OCI-LY1 (cell line): ENCODE measurements at regions not wholly inside any gene's neighbourhood (a gene's known extent, or its start where the extent isn't known, plus 50 kb on each side); places are given as distances from the start of the nearest gene placed in this dataset.

Experiments
- H2AFZ ChIP-seq: fragments of 200-600 bp; sonication (generic), shearing (Covaris generic); 2 replicates; pipeline ENCODE4 v1.6.0; 2014; ENCODE audit warnings: antibody characterized with exemption, mild to moderate bottlenecking, low read length
- H3F3A ChIP-seq: fragments of 200-600 bp; sonication (generic), shearing (Covaris generic); 2 replicates; pipeline ENCODE4 v1.6.0; 2014; ENCODE audit warnings: mild to moderate bottlenecking, antibody characterized with exemption, low read length, moderate library complexity; ENCODE audit not compliant: insufficient read depth
- H3K27ac ChIP-seq: fragments of 200-600 bp; sonication (generic); 2 replicates; pipeline ENCODE4 v1.5.1; 2014; ENCODE audit warnings: low read length, mixed run types, mild to moderate bottlenecking, low read depth; ENCODE audit not compliant: poor library complexity, severe bottlenecking
- H3K27me3 ChIP-seq: fragments of 200-600 bp; sonication (generic); 2 replicates; pipeline ENCODE4 v1.6.0; 2014; ENCODE audit warnings: antibody characterized with exemption, mild to moderate bottlenecking, low read length, moderate library complexity; ENCODE audit not compliant: insufficient read depth
- H3K36me3 ChIP-seq: fragments of 200-600 bp; sonication (generic); 2 replicates; pipeline ENCODE4 v1.6.1; 2014; ENCODE audit warnings: mild to moderate bottlenecking, antibody characterized with exemption, low read length, moderate library complexity, mixed read lengths; ENCODE audit not compliant: insufficient read depth
- H3K4me1 ChIP-seq: fragments of 200-600 bp; sonication (generic); 2 replicates; pipeline ENCODE4 v1.5.1; 2014; ENCODE audit warnings: mild to moderate bottlenecking, low read length, moderate library complexity; ENCODE audit not compliant: insufficient read depth, severe bottlenecking
- H3K4me2 ChIP-seq: fragments of 200-600 bp; sonication (generic), shearing (Covaris generic); 2 replicates; pipeline ENCODE4 v1.6.1; 2014; ENCODE audit warnings: low read length
- H3K4me3 ChIP-seq: fragments of 200-600 bp; sonication (generic); 2 replicates; pipeline ENCODE4 v1.5.1; 2014; ENCODE audit warnings: low read length, low read depth, mild to moderate bottlenecking, mixed read lengths; ENCODE audit not compliant: poor library complexity, severe bottlenecking
- H3K79me2 ChIP-seq: fragments of 200-600 bp; shearing (Covaris generic); 2 replicates; pipeline ENCODE4 v1.6.1; 2016; ENCODE audit warnings: mixed run types, low read length, mixed read lengths; ENCODE audit not compliant: insufficient read depth
- H3K9ac ChIP-seq: fragments of 200-600 bp; sonication (generic), shearing (Covaris generic); 2 replicates; pipeline ENCODE4 v1.6.1; 2014; ENCODE audit warnings: mild to moderate bottlenecking, low read length, mixed read lengths
- H3K9me2 ChIP-seq: fragments of 200-600 bp; sonication (generic), shearing (Covaris generic); 2 replicates; pipeline ENCODE4 v1.6.1; 2014; ENCODE audit warnings: low read depth, mild to moderate bottlenecking, low read length, mixed read lengths
- H3K9me3 ChIP-seq: fragments of 200-600 bp; shearing (Covaris generic); 2 replicates; pipeline ENCODE4 v1.6.1; 2014; ENCODE audit warnings: low read length, mixed read lengths
- H4K20me1 ChIP-seq: fragments of 200-600 bp; sonication (generic), shearing (Covaris generic); 2 replicates; pipeline ENCODE4 v1.6.0; 2016; ENCODE audit warnings: mild to moderate bottlenecking, low read length; ENCODE audit not compliant: insufficient read depth
- CTCF ChIP-seq: fragments of 200-600 bp; sonication (generic), shearing (Covaris generic); IDR thresholded peaks from 2 replicates; pipeline ENCODE4 v1.5.1; 2017; ENCODE audit warnings: mild to moderate bottlenecking, antibody characterized with exemption, low read length, moderate library complexity, mixed read lengths
- EZH2 ChIP-seq: fragments of 200-600 bp; sonication (generic), shearing (Covaris generic); IDR thresholded peaks from 2 replicates; pipeline ENCODE4 v1.8.0; 2017; ENCODE audit warnings: borderline replicate concordance, mixed run types, mild to moderate bottlenecking, antibody characterized with exemption, low read length, moderate library complexity, mixed read lengths

- H3K4me1 ChIP-seq, result no peaks in the 10 kb centered on the region
- H3K9ac ChIP-seq, result no peak overlapping the region
- TF ChIP-seq EZH2, result no peak
- TF ChIP-seq CTCF, result no peak
- no peaks in the 10 kb centered on the region for H3F3A ChIP-seq
- no peaks in the 10 kb centered on the region for H3K9me3 ChIP-seq
- no peaks in the 10 kb centered on the region for H3K36me3 ChIP-seq
- no peaks in the 10 kb centered on the region for H3K27me3 ChIP-seq
- no peak overlapping the region for H2AFZ ChIP-seq
- no peak overlapping the region for H3K4me3 ChIP-seq
- no peaks in the 10 kb centered on the region for H3K79me2 ChIP-seq
- H3K9me2 ChIP-seq, result no peaks in the 10 kb centered on the region
- H3K4me2 ChIP-seq, result no peak overlapping the region
- H3K27ac ChIP-seq, result no peak overlapping the region
- H4K20me1 ChIP-seq, result no peaks in the 10 kb centered on the region
Observed at GRCh38 chrX:104400387-104400786, 145.7 kb upstream of the ESX1 start.

GRCh38 chrX:104392350-104392749, 137.6 kb upstream of the ESX1 start:
- Histone ChIP-seq H3K79me2 (no peaks in the 10 kb centered on the region), H2AFZ (no peak overlapping the region), H3F3A (no peaks in the 10 kb centered on the region), H3K4me1 (no peaks in the 10 kb centered on the region), H3K27ac (no peak overlapping the region), H3K9me2 (no peaks in the 10 kb centered on the region), H3K9me3 (no peaks in the 10 kb centered on the region), H3K4me3 (no peak overlapping the region), H3K4me2 (no peak overlapping the region), H4K20me1 (no peaks in the 10 kb centered on the region), H3K27me3 (no peaks in the 10 kb centered on the region), H3K9ac (no peak overlapping the region), H3K36me3 (no peaks in the 10 kb centered on the region)
- TF ChIP-seq CTCF (no peak), EZH2 (no peak)

DNA sequence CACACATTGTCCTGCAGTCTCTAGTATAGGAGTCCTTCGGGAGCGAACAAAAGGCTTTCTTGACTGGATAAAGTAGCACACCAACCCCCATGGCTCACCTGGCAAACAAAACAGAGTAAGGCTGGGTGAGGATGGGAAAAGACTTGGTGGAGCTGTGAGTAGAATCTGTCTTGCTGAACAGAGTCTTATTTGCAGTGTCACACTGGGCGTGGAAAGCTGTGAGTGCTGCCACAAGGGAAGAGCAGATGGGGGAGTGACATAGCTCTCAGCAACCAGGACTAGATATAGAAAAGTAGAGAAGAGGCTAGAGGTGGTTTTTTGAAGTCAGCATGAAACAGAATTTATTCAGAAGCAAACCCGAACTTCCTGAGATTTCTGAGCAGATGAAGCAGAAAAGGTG, 137.2 kb upstream of the ESX1 start:
- no peaks in the 10 kb centered on the region for H4K20me1 ChIP-seq
- no peaks in the 10 kb centered on the region for H3K9me2 ChIP-seq
- TF ChIP-seq CTCF, result no peak
- no peak for TF ChIP-seq EZH2
- H3K79me2 ChIP-seq, result no peaks in the 10 kb centered on the region
- no peaks in the 10 kb centered on the region for H3K9me3 ChIP-seq
- H3K27me3 ChIP-seq, result no peaks in the 10 kb centered on the region
- H3K4me2 ChIP-seq, result no peak overlapping the region
- no peak overlapping the region for H3K9ac ChIP-seq
- H3K4me1 ChIP-seq, result no peaks in the 10 kb centered on the region
- H3K36me3 ChIP-seq, result no peaks in the 10 kb centered on the region
- no peak overlapping the region for H3K4me3 ChIP-seq
- H3K27ac ChIP-seq, result no peak overlapping the region
- H3F3A ChIP-seq, result no peaks in the 10 kb centered on the region
- H2AFZ ChIP-seq, result no peak overlapping the region
